A673 (cell line): ENCODE measurements at regions not wholly inside any gene's neighbourhood (a gene's known extent, or its start where the extent isn't known, plus 50 kb on each side); places are given as distances from the start of the nearest gene placed in this dataset.

Experiments used
- EZH2 ChIP-seq: fragments of 200-600 bp; sonication (generic); IDR thresholded peaks from 2 replicates; pipeline ENCODE4 v1.6.1; 2017; ENCODE audit warnings: borderline replicate concordance, low read depth, mild to moderate bottlenecking, mixed read lengths, antibody characterized with exemption, low read length; ENCODE audit not compliant: poor library complexity, severe bottlenecking
- TF ChIP-seq, protein P1 (sequence below): fragments of 300-800, 200-600 bp; sonication (generic); conservative IDR thresholded peaks from 2 replicates; pipeline ENCODE4 v1.5.1; 2017; ENCODE audit warnings: low read depth, mild to moderate bottlenecking, antibody characterized with exemption, low read length, moderate library complexity, mixed read lengths

GRCh38 chr9:135279385-135279784 is 191.9 kb downstream of the OLFM1 start:
- TF ChIP-seq, protein P1, sequence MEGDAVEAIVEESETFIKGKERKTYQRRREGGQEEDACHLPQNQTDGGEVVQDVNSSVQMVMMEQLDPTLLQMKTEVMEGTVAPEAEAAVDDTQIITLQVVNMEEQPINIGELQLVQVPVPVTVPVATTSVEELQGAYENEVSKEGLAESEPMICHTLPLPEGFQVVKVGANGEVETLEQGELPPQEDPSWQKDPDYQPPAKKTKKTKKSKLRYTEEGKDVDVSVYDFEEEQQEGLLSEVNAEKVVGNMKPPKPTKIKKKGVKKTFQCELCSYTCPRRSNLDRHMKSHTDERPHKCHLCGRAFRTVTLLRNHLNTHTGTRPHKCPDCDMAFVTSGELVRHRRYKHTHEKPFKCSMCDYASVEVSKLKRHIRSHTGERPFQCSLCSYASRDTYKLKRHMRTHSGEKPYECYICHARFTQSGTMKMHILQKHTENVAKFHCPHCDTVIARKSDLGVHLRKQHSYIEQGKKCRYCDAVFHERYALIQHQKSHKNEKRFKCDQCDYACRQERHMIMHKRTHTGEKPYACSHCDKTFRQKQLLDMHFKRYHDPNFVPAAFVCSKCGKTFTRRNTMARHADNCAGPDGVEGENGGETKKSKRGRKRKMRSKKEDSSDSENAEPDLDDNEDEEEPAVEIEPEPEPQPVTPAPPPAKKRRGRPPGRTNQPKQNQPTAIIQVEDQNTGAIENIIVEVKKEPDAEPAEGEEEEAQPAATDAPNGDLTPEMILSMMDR: no peak
- no peak for TF ChIP-seq EZH2
